NCI-H345 treated with DMSO at 0.1 percent for 48 hours (cell line): ENCODE measurements at regions not wholly inside any gene's neighbourhood (a gene's known extent, or its start where the extent isn't known, plus 50 kb on each side); places are given as distances from the start of the nearest gene placed in this dataset.

Source experiments
- DNase-seq: peaks from one replicate; lab custom pipeline; 2025; ENCODE audit not compliant: unreplicated experiment; lab: John Stamatoyannopoulos, UW

GRCh38 chr3:99458013-99458412 lies 180.4 kb upstream of the COL8A1 start:
- no peak for DNase-seq

DNA sequence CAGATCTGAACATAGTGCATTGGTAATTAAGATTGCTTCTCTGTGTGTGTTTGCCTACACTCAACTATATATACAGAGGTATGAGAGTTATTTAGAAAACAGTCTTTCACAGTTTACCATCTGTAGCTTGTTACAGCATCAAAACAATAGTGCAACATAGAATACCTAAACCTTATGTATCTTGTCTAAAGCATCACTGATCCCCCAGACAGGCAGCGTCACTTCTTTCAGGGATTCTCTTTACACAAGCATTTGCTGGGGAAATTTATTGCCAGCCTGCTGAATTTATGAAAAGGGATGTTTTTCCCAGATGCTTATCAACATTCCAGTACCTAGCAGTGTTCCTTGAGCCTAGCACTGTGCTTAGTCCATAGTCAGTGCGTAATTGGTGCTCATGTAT lies 195.8 kb upstream of the COL8A1 start:
- DNase-seq = no peak

DNA sequence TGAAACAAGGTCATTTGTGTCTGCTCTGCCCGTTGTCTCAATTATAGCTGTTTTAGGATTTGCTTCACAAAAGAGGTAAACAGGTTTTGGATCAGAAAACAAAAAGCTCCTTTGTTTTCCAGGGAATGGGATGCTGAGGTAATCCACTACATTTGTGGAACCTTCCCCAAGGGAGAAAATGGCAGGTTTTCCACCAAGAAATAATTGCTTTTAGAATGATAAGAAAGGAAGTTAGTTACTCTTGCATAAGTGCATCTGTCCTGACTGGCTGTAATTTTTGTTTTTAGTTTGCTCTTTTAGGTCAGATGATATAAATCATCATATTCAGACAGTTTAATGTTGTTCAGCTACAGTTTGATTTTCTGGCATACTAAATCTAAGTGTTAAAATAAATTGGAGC lies 198.5 kb upstream of the COL8A1 start:
- no peak for DNase-seq

GRCh38 chr3:99434190-99434589 lies 204.2 kb upstream of the COL8A1 start:
- DNase-seq = no peak

GRCh38 chr3:99430348-99431134 lies 207.9 kb upstream of the COL8A1 start:
- DNase-seq = no peak

DNA sequence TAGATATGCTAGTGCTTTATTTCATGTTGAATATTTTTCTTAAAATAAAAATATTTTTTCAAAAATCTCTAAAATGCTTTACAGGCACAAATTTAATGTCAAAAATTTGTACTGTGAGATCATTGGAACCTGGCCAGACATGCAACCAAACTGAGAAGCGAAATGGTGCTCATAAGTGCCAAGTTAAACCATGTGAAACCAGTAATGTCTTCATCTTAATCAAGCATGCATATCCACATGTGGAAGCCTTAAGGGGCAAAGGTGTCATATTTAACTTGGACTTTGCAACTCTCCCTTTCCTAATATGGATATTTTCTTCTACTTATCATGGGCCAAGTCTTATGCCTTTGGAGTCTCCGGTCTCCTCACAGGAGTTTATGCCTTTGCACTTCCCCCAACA lies 208.9 kb upstream of the COL8A1 start:
- DNase-seq = no peak

- no peak for DNase-seq
Measured at GRCh38 chr3:99425930-99426329, 212.5 kb upstream of the COL8A1 start.

DNA sequence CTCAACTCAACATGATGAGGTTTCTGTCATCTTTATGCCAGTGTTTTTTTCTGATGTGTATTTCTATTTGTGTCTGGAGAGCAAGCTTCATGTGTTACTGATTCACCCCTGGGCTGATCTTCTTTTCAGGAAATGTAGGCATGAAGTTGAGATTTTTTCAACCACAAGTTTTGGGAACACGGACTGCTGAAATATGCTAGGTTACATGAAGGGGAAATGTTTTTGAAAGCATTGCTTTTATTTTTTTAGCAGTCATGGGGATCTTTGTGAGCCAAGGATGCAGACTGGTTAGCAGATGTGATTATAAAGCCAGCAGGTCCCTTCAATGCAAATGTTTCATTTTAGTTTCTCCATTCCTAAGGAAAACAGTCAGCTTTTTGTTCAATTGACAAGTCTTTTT lies 219.3 kb upstream of the COL8A1 start:
- DNase-seq = no peak

DNA sequence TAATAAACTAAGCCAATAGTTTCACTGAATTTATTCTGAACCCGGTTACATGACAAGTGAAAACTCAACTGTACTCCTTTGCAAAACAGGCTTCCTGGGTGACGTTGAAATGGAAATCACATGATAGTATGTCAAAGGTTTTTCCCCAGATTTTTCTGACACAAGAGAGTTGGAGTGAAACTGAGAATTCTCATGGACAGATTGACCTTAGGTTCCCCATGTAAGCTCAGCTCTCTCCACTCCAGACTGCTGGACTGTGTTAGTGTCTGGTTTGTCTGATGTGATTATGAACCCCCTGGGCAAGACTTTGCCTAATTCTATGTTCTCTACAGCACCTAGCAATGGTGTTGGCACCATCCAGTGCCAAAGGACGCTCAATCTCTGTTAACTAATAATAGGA lies 219.7 kb upstream of the COL8A1 start:
- no peak for DNase-seq

- no peak for DNase-seq
Measured at GRCh38 chr3:99418209-99418635, 220.2 kb upstream of the COL8A1 start.

DNA sequence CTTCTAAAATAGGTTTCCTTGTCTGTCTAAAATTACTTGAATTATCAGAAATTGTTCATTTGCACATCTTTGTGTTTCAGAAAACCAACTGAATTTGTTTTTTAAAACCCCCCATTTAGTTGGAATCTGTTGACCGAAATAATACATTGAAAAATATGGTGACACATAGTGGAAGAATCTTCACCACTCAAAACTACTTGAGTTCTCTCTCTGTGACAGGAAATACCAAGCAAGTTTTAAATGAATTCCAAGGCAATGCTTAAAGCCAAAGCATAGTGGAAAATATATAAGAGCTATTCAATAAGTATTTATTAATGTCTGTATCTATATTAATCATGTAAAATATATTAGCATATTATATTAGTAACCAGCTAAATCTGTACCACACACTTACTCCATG lies 224.9 kb upstream of the COL8A1 start:
- no peak for DNase-seq

DNA sequence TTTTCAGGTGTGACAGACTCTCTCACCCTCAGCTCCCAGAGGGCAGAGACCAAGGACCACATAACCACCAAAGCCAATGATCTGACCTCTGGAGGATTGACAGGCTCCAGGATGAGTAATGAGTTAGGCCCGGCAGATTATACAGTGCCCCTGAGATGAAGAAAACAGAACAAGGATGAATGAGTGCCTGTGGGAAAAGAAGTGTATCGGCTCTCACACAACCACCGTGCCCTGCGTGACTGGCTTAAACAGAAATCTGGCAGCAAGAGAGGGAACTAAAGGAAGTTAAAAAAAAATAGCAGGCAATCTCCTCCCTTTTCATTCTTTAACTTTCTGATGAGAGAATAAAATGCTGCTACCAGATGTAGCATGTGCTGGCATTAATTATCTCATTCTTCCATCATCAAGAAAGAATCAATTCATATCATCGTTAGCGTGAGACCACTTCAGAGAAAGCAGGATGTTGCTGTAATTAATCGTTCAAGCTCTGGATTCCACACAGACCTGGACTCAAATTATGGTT lies 227.5 kb upstream of the COL8A1 start:
- no peak for DNase-seq

- no peak for DNase-seq
Measured at GRCh38 chr3:99409961-99410360, 228.4 kb upstream of the COL8A1 start.

- no peak for DNase-seq
Measured at GRCh38 chr3:99407257-99407656, 231.1 kb upstream of the COL8A1 start.

- no peak for DNase-seq
Measured at GRCh38 chr3:99402755-99403154, 235.6 kb upstream of the COL8A1 start.

GRCh38 chr3:99400352-99400751 lies 238.0 kb upstream of the COL8A1 start:
- DNase-seq = no peak

GRCh38 chr3:99396651-99397275 lies 241.6 kb upstream of the COL8A1 start:
- no peak for DNase-seq

GRCh38 chr3:99394831-99395778 lies 243.3 kb upstream of the COL8A1 start:
- no peak for DNase-seq

- DNase-seq = no peak
Measured at GRCh38 chr3:99393961-99394360, 244.4 kb upstream of the COL8A1 start.

- DNase-seq = no peak
Measured at GRCh38 chr3:99388780-99389179, 249.6 kb upstream of the COL8A1 start.

DNA sequence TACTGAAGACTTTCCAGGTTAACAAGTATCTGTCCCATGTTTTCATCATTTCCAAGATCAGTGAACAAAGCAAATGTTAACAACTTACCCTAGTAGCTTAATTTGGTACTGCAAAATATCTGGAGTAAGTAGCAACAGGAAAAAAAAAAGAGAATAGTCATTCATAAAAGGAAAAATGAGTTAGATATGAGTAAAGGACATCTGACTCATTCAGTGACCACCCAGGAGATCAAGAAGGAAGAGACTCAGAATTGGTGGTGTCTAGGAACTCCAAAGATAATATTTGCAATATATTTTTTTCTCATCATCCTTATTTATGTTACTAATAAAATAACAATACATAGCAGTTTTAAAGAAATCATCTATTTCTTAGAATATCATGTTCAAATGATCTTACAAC lies 253.8 kb upstream of the COL8A1 start:
- no peak for DNase-seq
